Endothelial cell of umbilical vein (primary cell): ENCODE measurements at regions not wholly inside any gene's neighbourhood (a gene's known extent, or its start where the extent isn't known, plus 50 kb on each side); places are given as distances from the start of the nearest gene placed in this dataset.

Experiments used
- GATA2 ChIP-seq: IDR thresholded peaks from 2 replicates; pipeline ENCODE4 v1.7.0; 2011; ENCODE audit warnings: low read depth, mild to moderate bottlenecking, moderate library complexity, mixed read lengths, low read length; ENCODE audit not compliant: insufficient read length, insufficient read depth
- JUN ChIP-seq: IDR thresholded peaks from 2 replicates; pipeline ENCODE4 v1.6.1; 2011; ENCODE audit warnings: borderline replicate concordance, low read depth; ENCODE audit not compliant: insufficient read length, insufficient read depth
- POLR2A ChIP-seq: IDR thresholded peaks from 2 replicates; pipeline ENCODE4 v1.6.1; 2012; ENCODE audit warnings: low read depth, mild to moderate bottlenecking, control low read depth, low read length
- POLR2AphosphoS5 ChIP-seq: IDR thresholded peaks from 2 replicates; pipeline ENCODE4 v1.6.1; 2012; ENCODE audit warnings: low read depth, mild to moderate bottlenecking, control low read depth, low read length, moderate library complexity; ENCODE audit not compliant: insufficient read depth
- TF ChIP-seq, protein P1 (sequence below), 2 donors: IDR thresholded peaks; 1 replicate in 1 of 2; 2 replicates in 1 of 2; pipeline ENCODE4 v1.5.1; 2011; ENCODE audit warnings: low read length in 2 of 2, mild to moderate bottlenecking in 2 of 2, moderate library complexity in 2 of 2, control low read depth in 1 of 2, inconsistent platforms in 1 of 2, low read depth in 1 of 2; ENCODE audit not compliant: insufficient read depth in 1 of 2; ENCODE audit errors: extremely low read depth in 1 of 2

DNA sequence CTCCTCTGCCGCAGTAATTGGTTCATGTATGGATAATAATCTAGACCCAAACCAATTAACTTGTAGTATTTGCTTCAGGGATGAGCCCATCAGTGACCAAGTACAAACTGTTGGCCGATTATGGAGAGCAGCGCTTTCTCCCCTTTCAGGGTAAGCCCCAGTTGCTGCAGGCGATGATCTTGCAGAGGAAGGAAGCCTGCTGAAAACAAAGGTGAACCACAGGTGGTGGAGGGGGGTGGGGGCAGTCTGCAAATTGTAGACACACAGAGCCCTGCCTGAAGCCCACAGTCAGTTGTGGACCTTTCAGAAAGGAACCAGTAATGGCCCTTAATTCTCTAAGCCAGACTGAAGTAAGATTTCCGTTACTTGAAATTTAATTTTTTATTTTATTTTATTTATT lies 167.9 kb upstream of the JARID2 start:
- TF ChIP-seq, protein P1, sequence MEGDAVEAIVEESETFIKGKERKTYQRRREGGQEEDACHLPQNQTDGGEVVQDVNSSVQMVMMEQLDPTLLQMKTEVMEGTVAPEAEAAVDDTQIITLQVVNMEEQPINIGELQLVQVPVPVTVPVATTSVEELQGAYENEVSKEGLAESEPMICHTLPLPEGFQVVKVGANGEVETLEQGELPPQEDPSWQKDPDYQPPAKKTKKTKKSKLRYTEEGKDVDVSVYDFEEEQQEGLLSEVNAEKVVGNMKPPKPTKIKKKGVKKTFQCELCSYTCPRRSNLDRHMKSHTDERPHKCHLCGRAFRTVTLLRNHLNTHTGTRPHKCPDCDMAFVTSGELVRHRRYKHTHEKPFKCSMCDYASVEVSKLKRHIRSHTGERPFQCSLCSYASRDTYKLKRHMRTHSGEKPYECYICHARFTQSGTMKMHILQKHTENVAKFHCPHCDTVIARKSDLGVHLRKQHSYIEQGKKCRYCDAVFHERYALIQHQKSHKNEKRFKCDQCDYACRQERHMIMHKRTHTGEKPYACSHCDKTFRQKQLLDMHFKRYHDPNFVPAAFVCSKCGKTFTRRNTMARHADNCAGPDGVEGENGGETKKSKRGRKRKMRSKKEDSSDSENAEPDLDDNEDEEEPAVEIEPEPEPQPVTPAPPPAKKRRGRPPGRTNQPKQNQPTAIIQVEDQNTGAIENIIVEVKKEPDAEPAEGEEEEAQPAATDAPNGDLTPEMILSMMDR (IDR thresholded peaks at IDR 0.05; ENCODE audit: extremely low read depth in 1 of 2, insufficient read depth in 1 of 2, low read depth in 1 of 2, low read length in 2 of 2) = no peak
- TF ChIP-seq POLR2A (no peak), JUN (no peak), POLR2AphosphoS5 (no peak), GATA2 (no peak)
